ENCODE measurements at regions not wholly inside any gene's neighbourhood (a gene's known extent, or its start where the extent isn't known, plus 50 kb on each side); places are given as distances from the start of the nearest gene placed in this dataset.

GRCh38 chr3:147940405-147941193 lies 531.4 kb downstream of the ZIC1 start:
- FAIRE-seq, result no peak

GRCh38 chr3:147941969-147942368 lies 532.8 kb downstream of the ZIC1 start:
- no peak for FAIRE-seq

- FAIRE-seq, result no peak
These were observed 534.2 kb downstream of the ZIC1 start for GRCh38 chr3:147943265-147943945.

- peak; percentile 97 for FAIRE-seq
These were observed 536.9 kb downstream of the ZIC1 start for GRCh38 chr3:147945968-147946519.

- no peak for FAIRE-seq
These were observed 547.5 kb downstream of the ZIC1 start for GRCh38 chr3:147956615-147957014.

GRCh38 chr3:147958754-147959153 lies 549.6 kb downstream of the ZIC1 start:
- FAIRE-seq, result no peak

GRCh38 chr3:147960786-147961185 lies 551.6 kb downstream of the ZIC1 start:
- no peak for FAIRE-seq

GRCh38 chr3:147962408-147963164 lies 553.4 kb downstream of the ZIC1 start:
- no peak for FAIRE-seq

GRCh38 chr3:147963711-147964110 lies 554.5 kb downstream of the ZIC1 start:
- FAIRE-seq, result no peak

GRCh38 chr3:147975165-147975564 lies 566.0 kb downstream of the ZIC1 start:
- FAIRE-seq, result no peak

GRCh38 chr3:147977001-147977400 lies 567.8 kb downstream of the ZIC1 start:
- FAIRE-seq, result no peak

- FAIRE-seq, result no peak
These were observed 578.4 kb downstream of the ZIC1 start for GRCh38 chr3:147987549-147987948.

GRCh38 chr3:147989344-147989743 lies 580.2 kb downstream of the ZIC1 start:
- FAIRE-seq, result no peak

- no peak for FAIRE-seq
These were observed 593.6 kb downstream of the ZIC1 start for GRCh38 chr3:148002705-148003205.

GRCh38 chr3:148004331-148004730 lies 595.2 kb downstream of the ZIC1 start:
- FAIRE-seq, result no peak

- FAIRE-seq, result no peak
These were observed 596.3 kb downstream of the ZIC1 start for GRCh38 chr3:148005456-148005855.

- FAIRE-seq, result no peak
These were observed 597.3 kb downstream of the ZIC1 start for GRCh38 chr3:148006508-148006907.

- no peak for FAIRE-seq
These were observed 599.4 kb downstream of the ZIC1 start for GRCh38 chr3:148008591-148008990.

GRCh38 chr3:148020861-148021260 lies 611.7 kb downstream of the ZIC1 start:
- no peak for FAIRE-seq

- no peak for FAIRE-seq
These were observed 612.2 kb downstream of the ZIC1 start for GRCh38 chr3:148021381-148021780.

GRCh38 chr3:148023994-148024393 lies 614.8 kb downstream of the ZIC1 start:
- FAIRE-seq, result no peak

- FAIRE-seq, result no peak
These were observed 616.9 kb downstream of the ZIC1 start for GRCh38 chr3:148026009-148026588.

- no peak for FAIRE-seq
These were observed 621.8 kb downstream of the ZIC1 start for GRCh38 chr3:148030975-148031374.

Data from A204.1 (cell line).